ENCODE measurements at regions not wholly inside any gene's neighbourhood (a gene's known extent, or its start where the extent isn't known, plus 50 kb on each side); places are given as distances from the start of the nearest gene placed in this dataset.

- no peaks in the 10 kb centered on the region for H3K9me3 ChIP-seq
- TF ChIP-seq POLR2AphosphoS5 (IDR thresholded peaks at IDR 0.05) (no peak), CTCF (IDR thresholded peaks at IDR 0.05) (no peak), POLR2A (IDR thresholded peaks at IDR 0.05) (no peak)
- no peaks in the 10 kb centered on the region for H3K4me1 ChIP-seq
- H3K27me3 ChIP-seq = no peaks in the 10 kb centered on the region
- intact Hi-C loops (cut with DNase I; ENCODE audit: low total_unique reads) = no loop called here
- DNase-seq (ENCODE audit: low spot score in 2 of 2) = no peak
- no peaks in the 10 kb centered on the region for H3K36me3 ChIP-seq
- H3K27ac ChIP-seq = no peak overlapping the region
- peak overlapping the region in 1 of 3 donors; percentile 44 for H3K4me3 ChIP-seq
Observed at GRCh38 chr21:23452384-23453083, 2154.7 kb downstream of the MRPL39 start.

GRCh38 chr21:23445307-23445706, 2162.0 kb downstream of the MRPL39 start:
- intact Hi-C loops (cut with DNase I; ENCODE audit: low total_unique reads) = no loop called here
- Histone ChIP-seq H3K4me3 (no peak overlapping the region), H3K9me3 (no peaks in the 10 kb centered on the region), H3K27ac (no peak overlapping the region), H3K36me3 (no peaks in the 10 kb centered on the region), H3K27me3 (no peaks in the 10 kb centered on the region), H3K4me1 (no peaks in the 10 kb centered on the region)
- no peak for DNase-seq (ENCODE audit: low spot score in 2 of 2)
- TF ChIP-seq CTCF (IDR thresholded peaks at IDR 0.05) (no peak), POLR2AphosphoS5 (IDR thresholded peaks at IDR 0.05) (no peak), POLR2A (IDR thresholded peaks at IDR 0.05) (no peak)

GRCh38 chr21:23438081-23438480, 2169.2 kb downstream of the MRPL39 start:
- no peak for TF ChIP-seq CTCF (IDR thresholded peaks at IDR 0.05)
- no peak for TF ChIP-seq POLR2A (IDR thresholded peaks at IDR 0.05)
- TF ChIP-seq POLR2AphosphoS5 (IDR thresholded peaks at IDR 0.05) = no peak
- no peaks in the 10 kb centered on the region for H3K4me1 ChIP-seq
- intact Hi-C loops (cut with DNase I; ENCODE audit: low total_unique reads) = no loop called here
- DNase-seq (ENCODE audit: low spot score in 2 of 2) = no peak
- no peaks in the 10 kb centered on the region for H3K36me3 ChIP-seq
- H3K4me3 ChIP-seq = no peak overlapping the region
- H3K27me3 ChIP-seq = no peaks in the 10 kb centered on the region
- no peak overlapping the region for H3K27ac ChIP-seq
- no peaks in the 10 kb centered on the region for H3K9me3 ChIP-seq

GRCh38 chr21:23402929-23403520, 2204.3 kb downstream of the MRPL39 start:
- Histone ChIP-seq H3K36me3 (no peaks in the 10 kb centered on the region), H3K4me1 (no peaks in the 10 kb centered on the region), H3K9me3 (no peaks in the 10 kb centered on the region), H3K27me3 (no peaks in the 10 kb centered on the region), H3K27ac (no peak overlapping the region), H3K4me3 (no peak overlapping the region)
- no peak for TF ChIP-seq CTCF (IDR thresholded peaks at IDR 0.05)
- no peak for TF ChIP-seq POLR2A (IDR thresholded peaks at IDR 0.05)
- TF ChIP-seq POLR2AphosphoS5 (IDR thresholded peaks at IDR 0.05) = no peak
- intact Hi-C loops (cut with DNase I; ENCODE audit: low total_unique reads) = no loop called here
- DNase-seq (ENCODE audit: low spot score in 2 of 2) = no peak

GRCh38 chr21:23401278-23401677, 2206.0 kb downstream of the MRPL39 start:
- Histone ChIP-seq H3K27ac (no peak overlapping the region), H3K27me3 (no peaks in the 10 kb centered on the region), H3K9me3 (no peaks in the 10 kb centered on the region), H3K4me1 (no peaks in the 10 kb centered on the region), H3K4me3 (no peak overlapping the region), H3K36me3 (no peaks in the 10 kb centered on the region)
- intact Hi-C loops (cut with DNase I; ENCODE audit: low total_unique reads) = no loop called here
- TF ChIP-seq CTCF (IDR thresholded peaks at IDR 0.05) (no peak), POLR2A (IDR thresholded peaks at IDR 0.05) (no peak), POLR2AphosphoS5 (IDR thresholded peaks at IDR 0.05) (no peak)
- DNase-seq (ENCODE audit: low spot score in 2 of 2) = no peak
